Activated naive CD8-positive, alpha-beta T cell treated with anti-CD3 and anti-CD28 coated beads, Interleukin-2, amount 50 U/mL, for 24 hours (primary cell): ENCODE measurements at regions not wholly inside any gene's neighbourhood (a gene's known extent, or its start where the extent isn't known, plus 50 kb on each side); places are given as distances from the start of the nearest gene placed in this dataset.
"Not testable (repeated sequence)": the region's sequence is repeated elsewhere in the genome, so short reads cannot be mapped to it uniquely, and the experiment has no call there.

Experiments
- ATAC-seq: fragments of 150-1000 bp; cut with Tn5 transposase; one replicate; pipeline ENCODE4 v1.10.0; 2021
- DNase-seq: peaks from one replicate; pipeline ENCODE4 v3.0.0; 2021
- H3K27ac Mint-ChIP-seq: one replicate; pipeline ENCODE4 v1.8.0; 2021; ENCODE audit warnings: mild to moderate bottlenecking, mixed read lengths
- H3K27me3 Mint-ChIP-seq: one replicate; pipeline ENCODE4 v1.8.0; 2021; ENCODE audit warnings: mixed read lengths
- H3K36me3 Mint-ChIP-seq: one replicate; pipeline ENCODE4 v1.8.0; 2021; ENCODE audit warnings: low read depth, mixed read lengths
- H3K4me1 Mint-ChIP-seq: one replicate; pipeline ENCODE4 v1.8.0; 2021; ENCODE audit warnings: mixed read lengths
- H3K4me3 Mint-ChIP-seq: one replicate; pipeline ENCODE4 v1.8.0; 2021; ENCODE audit warnings: mild to moderate bottlenecking, moderate library complexity, mixed read lengths
- H3K9me3 Mint-ChIP-seq: one replicate; pipeline ENCODE4 v1.8.0; 2021; ENCODE audit warnings: mixed read lengths

DNA sequence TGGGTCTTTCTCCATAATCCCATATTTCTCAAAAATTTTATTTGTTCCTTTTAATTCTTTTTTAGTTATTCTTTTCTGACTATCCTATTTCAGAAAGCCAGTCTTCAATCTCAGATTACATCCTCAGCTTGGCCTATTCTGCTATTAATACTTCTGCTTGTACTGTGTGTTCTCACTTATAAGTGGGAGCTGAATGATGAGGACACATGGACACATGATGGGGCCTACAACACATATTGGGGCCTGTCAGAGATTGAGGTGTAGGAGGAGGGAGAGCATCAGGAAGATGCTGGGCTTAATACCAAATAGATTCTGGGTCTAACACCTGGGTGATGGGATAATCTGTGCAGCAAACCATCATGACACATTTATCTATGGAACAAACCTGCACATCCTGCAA is 82.3 kb downstream of the MAGEE1 start:
- Mint-ChIP-seq H3K27me3 (no peaks in the 10 kb centered on the region), H3K27ac (no peak overlapping the region), H3K9me3 (peaks cover 8% of the 10 kb centered on the region), H3K36me3 (no peaks in the 10 kb centered on the region), H3K4me3 (no peak overlapping the region), H3K4me1 (no peaks in the 10 kb centered on the region)
- ATAC-seq = no peak
- DNase-seq = no peak

DNA sequence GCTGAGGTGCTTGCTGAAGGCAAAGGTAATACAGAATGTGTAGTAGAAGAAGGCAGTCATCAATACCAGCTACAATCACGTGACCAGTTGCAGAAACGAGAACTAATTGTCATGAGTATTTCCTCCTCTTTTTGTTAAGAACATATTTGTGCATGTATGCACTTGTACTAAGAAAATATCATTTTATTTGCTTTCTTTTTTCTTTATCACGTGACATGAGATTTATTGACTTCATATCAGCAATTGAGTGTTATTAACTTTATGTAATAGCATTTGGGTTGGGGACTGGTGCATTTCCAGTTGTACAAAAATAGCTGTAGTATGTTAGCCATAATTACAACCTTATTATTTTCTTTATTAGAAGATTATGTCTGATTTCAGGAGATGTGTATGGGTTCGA is 90.0 kb downstream of the MAGEE1 start:
- no peak for ATAC-seq
- no peaks in the 10 kb centered on the region for H3K36me3 Mint-ChIP-seq

GRCh38 chrX:76520273-76521054 is 93.0 kb downstream of the MAGEE1 start:
- DNase-seq (no peak), ATAC-seq (no peak)
- Mint-ChIP-seq H3K9me3 (peaks cover 17% of the 10 kb centered on the region), H3K27ac (no peak overlapping the region), H3K27me3 (no peaks in the 10 kb centered on the region), H3K4me3 (no peak overlapping the region), H3K36me3 (no peaks in the 10 kb centered on the region), H3K4me1 (no peaks in the 10 kb centered on the region)

More for the DNA sequence above, 90.0 kb downstream of the MAGEE1 start:
- Mint-ChIP-seq H3K27me3 (no peaks in the 10 kb centered on the region), H3K9me3 (peaks cover 8% of the 10 kb centered on the region), H3K27ac (no peak overlapping the region), H3K4me1 (no peaks in the 10 kb centered on the region), H3K4me3 (no peak overlapping the region)
- no peak for DNase-seq

- H3K4me1 Mint-ChIP-seq, DNase-seq, H3K27ac Mint-ChIP-seq, H3K36me3 Mint-ChIP-seq, H3K9me3 Mint-ChIP-seq, H3K27me3 Mint-ChIP-seq, H3K4me3 Mint-ChIP-seq, ATAC-seq: not testable (repeated sequence)
Observed at GRCh38 chrX:76535675-76536074, 108.2 kb downstream of the MAGEE1 start.

- Mint-ChIP-seq H3K4me3 (no peak overlapping the region), H3K4me1 (no peaks in the 10 kb centered on the region), H3K27me3 (no peaks in the 10 kb centered on the region), H3K36me3 (no peaks in the 10 kb centered on the region), H3K9me3 (no peaks in the 10 kb centered on the region), H3K27ac (no peak overlapping the region)
- no peak for DNase-seq
- no peak for ATAC-seq
Observed at GRCh38 chrX:76538860-76539259, 111.3 kb downstream of the MAGEE1 start.

GRCh38 chrX:76543381-76543780 is 115.9 kb downstream of the MAGEE1 start:
- H3K27me3 Mint-ChIP-seq, H3K4me1 Mint-ChIP-seq, ATAC-seq, H3K4me3 Mint-ChIP-seq, H3K36me3 Mint-ChIP-seq, H3K27ac Mint-ChIP-seq, DNase-seq: not testable (repeated sequence)
- H3K9me3 Mint-ChIP-seq = peaks cover 16% of the 10 kb centered on the region

- peaks cover 16% of the 10 kb centered on the region for H3K9me3 Mint-ChIP-seq
- ATAC-seq (no peak), DNase-seq (no peak)
- H3K27ac Mint-ChIP-seq = no peak overlapping the region
- H3K4me1 Mint-ChIP-seq = no peaks in the 10 kb centered on the region
- no peaks in the 10 kb centered on the region for H3K27me3 Mint-ChIP-seq
- no peaks in the 10 kb centered on the region for H3K36me3 Mint-ChIP-seq
- H3K4me3 Mint-ChIP-seq = no peak overlapping the region
Observed at GRCh38 chrX:76550016-76550415, 122.5 kb downstream of the MAGEE1 start.

- peaks cover 4% of the 10 kb centered on the region for H3K9me3 Mint-ChIP-seq
- no peaks in the 10 kb centered on the region for H3K4me1 Mint-ChIP-seq
- no peaks in the 10 kb centered on the region for H3K36me3 Mint-ChIP-seq
- H3K27me3 Mint-ChIP-seq = no peaks in the 10 kb centered on the region
- ATAC-seq (no peak), DNase-seq (no peak)
- no peak overlapping the region for H3K27ac Mint-ChIP-seq
- no peak overlapping the region for H3K4me3 Mint-ChIP-seq
Observed at GRCh38 chrX:76555269-76555668, 127.8 kb downstream of the MAGEE1 start.

GRCh38 chrX:76555816-76556215 is 128.3 kb downstream of the MAGEE1 start:
- H3K36me3 Mint-ChIP-seq = no peaks in the 10 kb centered on the region
- no peaks in the 10 kb centered on the region for H3K27me3 Mint-ChIP-seq
- DNase-seq (peak; percentile 2), ATAC-seq (no peak)
- H3K4me1 Mint-ChIP-seq = no peaks in the 10 kb centered on the region
- no peak overlapping the region for H3K27ac Mint-ChIP-seq
- no peak overlapping the region for H3K4me3 Mint-ChIP-seq
- peaks cover 4% of the 10 kb centered on the region for H3K9me3 Mint-ChIP-seq

DNA sequence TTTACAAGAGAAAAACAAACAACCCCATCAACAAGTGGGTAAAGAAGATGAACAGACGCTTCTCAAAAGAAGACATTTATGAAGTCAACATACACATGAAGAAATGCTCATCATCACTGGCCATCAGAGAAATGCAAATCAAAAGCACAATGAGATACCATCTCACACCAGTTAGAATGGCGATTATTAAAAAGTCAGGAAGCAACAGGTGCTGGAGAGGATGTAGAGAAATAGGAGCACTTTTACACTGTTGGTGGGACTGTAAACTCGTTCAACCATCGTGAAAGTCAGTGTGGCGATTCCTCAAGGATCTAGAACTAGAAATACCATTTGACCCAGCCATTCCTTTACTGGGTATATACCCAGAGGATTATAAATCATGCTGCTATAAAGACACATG is 137.3 kb downstream of the MAGEE1 start:
- H3K27ac Mint-ChIP-seq, H3K27me3 Mint-ChIP-seq, H3K4me1 Mint-ChIP-seq, H3K4me3 Mint-ChIP-seq, DNase-seq, ATAC-seq, H3K36me3 Mint-ChIP-seq: not testable (repeated sequence)
- peaks cover 11% of the 10 kb centered on the region for H3K9me3 Mint-ChIP-seq

GRCh38 chrX:76605390-76605789 is 177.9 kb downstream of the MAGEE1 start:
- H3K4me1 Mint-ChIP-seq = no peaks in the 10 kb centered on the region
- H3K9me3 Mint-ChIP-seq = peaks cover 13% of the 10 kb centered on the region
- no peak overlapping the region for H3K27ac Mint-ChIP-seq
- no peak for DNase-seq
- H3K4me3 Mint-ChIP-seq = no peak overlapping the region
- no peaks in the 10 kb centered on the region for H3K27me3 Mint-ChIP-seq
- ATAC-seq = no peak
- no peaks in the 10 kb centered on the region for H3K36me3 Mint-ChIP-seq

DNA sequence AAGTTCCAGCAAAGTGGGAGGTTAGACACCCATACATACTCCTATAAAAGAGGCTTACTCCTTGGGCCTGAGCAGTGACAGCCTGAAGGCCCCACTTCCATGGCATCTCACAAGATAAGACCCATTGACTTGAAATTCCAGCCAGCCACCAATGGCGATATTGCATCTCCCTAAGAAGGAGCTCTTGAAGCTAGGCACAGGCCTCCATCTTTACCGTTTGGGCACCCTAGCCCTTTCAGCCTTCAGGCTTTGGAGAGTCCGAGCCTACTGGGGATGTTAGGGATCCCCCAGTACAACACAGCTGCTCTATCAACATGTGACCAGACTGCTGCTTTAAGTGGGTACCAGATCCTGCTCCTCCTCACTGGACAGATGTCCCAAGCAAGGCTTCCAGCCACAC is 189.5 kb downstream of the MAGEE1 start:
- no peaks in the 10 kb centered on the region for H3K27me3 Mint-ChIP-seq
- no peaks in the 10 kb centered on the region for H3K36me3 Mint-ChIP-seq
- no peak overlapping the region for H3K4me3 Mint-ChIP-seq
- ATAC-seq (no peak), DNase-seq (no peak)
- peaks cover 15% of the 10 kb centered on the region for H3K9me3 Mint-ChIP-seq
- H3K27ac Mint-ChIP-seq = no peak overlapping the region
- no peaks in the 10 kb centered on the region for H3K4me1 Mint-ChIP-seq

GRCh38 chrX:76643590-76643989 is 216.1 kb downstream of the MAGEE1 start:
- Mint-ChIP-seq H3K27me3 (no peaks in the 10 kb centered on the region), H3K4me3 (no peak overlapping the region), H3K9me3 (peaks cover 7% of the 10 kb centered on the region), H3K36me3 (peaks cover 1% of the 10 kb centered on the region), H3K27ac (no peak overlapping the region), H3K4me1 (no peaks in the 10 kb centered on the region)
- DNase-seq = no peak
- ATAC-seq = no peak

DNA sequence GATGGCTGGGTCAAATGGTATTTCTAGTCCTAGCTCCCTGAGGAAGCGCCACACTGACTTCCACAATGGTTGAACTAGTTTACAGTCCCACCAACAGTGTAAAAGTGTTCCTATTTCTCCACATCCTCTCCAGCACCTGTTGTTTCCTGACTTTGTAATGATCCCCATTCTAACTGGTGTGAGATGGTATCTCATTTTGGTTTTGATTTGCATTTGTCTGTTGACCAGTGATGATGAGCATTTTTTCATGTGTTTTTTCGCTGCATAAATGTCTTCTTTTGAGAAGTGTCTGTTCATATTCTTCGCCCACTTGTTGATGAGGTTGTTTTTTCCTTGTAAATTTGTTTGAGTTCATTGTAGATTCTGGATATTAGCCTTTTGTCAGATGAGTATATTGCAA is 223.9 kb downstream of the MAGEE1 start:
- not testable (repeated sequence) for ATAC-seq, H3K27ac Mint-ChIP-seq, DNase-seq, H3K27me3 Mint-ChIP-seq, H3K9me3 Mint-ChIP-seq, H3K36me3 Mint-ChIP-seq, H3K4me1 Mint-ChIP-seq, H3K4me3 Mint-ChIP-seq

DNA sequence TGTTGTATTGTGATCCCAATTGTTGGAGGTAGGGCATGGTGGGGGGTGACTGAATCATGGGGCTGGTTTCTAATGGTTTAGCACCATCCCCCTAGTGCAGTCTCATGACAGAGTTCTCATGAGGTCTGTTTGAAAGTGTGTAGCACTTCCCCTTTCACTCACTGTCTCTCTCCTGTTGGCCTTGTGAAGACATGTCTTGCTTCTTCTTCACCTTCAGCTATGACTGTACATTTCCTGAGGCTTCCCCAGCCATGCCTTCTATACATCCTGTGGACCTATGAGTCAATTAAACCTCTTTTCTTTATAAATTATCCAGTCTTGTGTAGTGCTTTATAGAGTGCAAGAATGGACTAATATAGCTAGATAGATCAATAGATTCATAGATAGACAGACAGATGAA is 230.0 kb downstream of the MAGEE1 start:
- DNase-seq = no peak
- H3K36me3 Mint-ChIP-seq = no peaks in the 10 kb centered on the region
- no peaks in the 10 kb centered on the region for H3K9me3 Mint-ChIP-seq
- H3K4me1 Mint-ChIP-seq = no peaks in the 10 kb centered on the region
- no peak overlapping the region for H3K4me3 Mint-ChIP-seq
- no peak overlapping the region for H3K27ac Mint-ChIP-seq
- no peaks in the 10 kb centered on the region for H3K27me3 Mint-ChIP-seq
- ATAC-seq = no peak
